ENCODE measurements at regions not wholly inside any gene's neighbourhood (a gene's known extent, or its start where the extent isn't known, plus 50 kb on each side); places are given as distances from the start of the nearest gene placed in this dataset.
"Not testable (repeated sequence)": the region's sequence is repeated elsewhere in the genome, so short reads cannot be mapped to it uniquely, and the experiment has no call there.

GRCh38 chr1:101373570-101373969 lies 136.8 kb downstream of the S1PR1 start:
- no peak for DNase-seq

GRCh38 chr1:101375448-101375847 lies 138.6 kb downstream of the S1PR1 start:
- not testable (repeated sequence) for DNase-seq

GRCh38 chr1:101376121-101377083 lies 139.6 kb downstream of the S1PR1 start:
- no peak for DNase-seq

GRCh38 chr1:101377084-101377835 lies 140.4 kb downstream of the S1PR1 start:
- DNase-seq: peak; percentile 19

- no peak for DNase-seq
Observed at GRCh38 chr1:101379037-101379436, 142.2 kb downstream of the S1PR1 start.

GRCh38 chr1:101379950-101380349 lies 143.1 kb downstream of the S1PR1 start:
- peak; percentile 25 for DNase-seq

GRCh38 chr1:101382135-101382534 lies 145.3 kb downstream of the S1PR1 start:
- DNase-seq: no peak

GRCh38 chr1:101388904-101389546 lies 152.2 kb downstream of the S1PR1 start:
- no peak for DNase-seq

- DNase-seq: no peak
Observed at GRCh38 chr1:101389547-101389929, 152.7 kb downstream of the S1PR1 start.

- DNase-seq: no peak
Observed at GRCh38 chr1:101392552-101392951, 155.7 kb downstream of the S1PR1 start.

GRCh38 chr1:101394041-101394440 lies 157.2 kb downstream of the S1PR1 start:
- DNase-seq: no peak

- DNase-seq: no peak
Observed at GRCh38 chr1:101399222-101399621, 162.4 kb downstream of the S1PR1 start.

- no peak for DNase-seq
Observed at GRCh38 chr1:101406271-101406670, 169.5 kb downstream of the S1PR1 start.

- DNase-seq: no peak
Observed at GRCh38 chr1:101406681-101407080, 169.9 kb downstream of the S1PR1 start.

GRCh38 chr1:101407505-101408211 lies 170.8 kb downstream of the S1PR1 start:
- DNase-seq: no peak

- no peak for DNase-seq
Observed at GRCh38 chr1:101408212-101409042, 171.6 kb downstream of the S1PR1 start.

GRCh38 chr1:101409102-101409501 lies 172.3 kb downstream of the S1PR1 start:
- DNase-seq: no peak

- DNase-seq: no peak
Observed at GRCh38 chr1:101410048-101410878, 173.4 kb downstream of the S1PR1 start.

- DNase-seq: no peak
Observed at GRCh38 chr1:101420406-101420805, 183.6 kb downstream of the S1PR1 start.

- DNase-seq: not testable (repeated sequence)
Observed at GRCh38 chr1:101428083-101428482, 191.3 kb downstream of the S1PR1 start.

- no peak for DNase-seq
Observed at GRCh38 chr1:101428562-101428961, 191.7 kb downstream of the S1PR1 start.

All from GDM1 (cell line).